NCI-H2029 treated with DMSO at 0.1 percent for 48 hours (cell line): ENCODE measurements at regions not wholly inside any gene's neighbourhood (a gene's known extent, or its start where the extent isn't known, plus 50 kb on each side); places are given as distances from the start of the nearest gene placed in this dataset.

ENCODE experiments used
- DNase-seq: peaks from one replicate; lab custom pipeline; 2025; lab: John Stamatoyannopoulos, UW

DNA sequence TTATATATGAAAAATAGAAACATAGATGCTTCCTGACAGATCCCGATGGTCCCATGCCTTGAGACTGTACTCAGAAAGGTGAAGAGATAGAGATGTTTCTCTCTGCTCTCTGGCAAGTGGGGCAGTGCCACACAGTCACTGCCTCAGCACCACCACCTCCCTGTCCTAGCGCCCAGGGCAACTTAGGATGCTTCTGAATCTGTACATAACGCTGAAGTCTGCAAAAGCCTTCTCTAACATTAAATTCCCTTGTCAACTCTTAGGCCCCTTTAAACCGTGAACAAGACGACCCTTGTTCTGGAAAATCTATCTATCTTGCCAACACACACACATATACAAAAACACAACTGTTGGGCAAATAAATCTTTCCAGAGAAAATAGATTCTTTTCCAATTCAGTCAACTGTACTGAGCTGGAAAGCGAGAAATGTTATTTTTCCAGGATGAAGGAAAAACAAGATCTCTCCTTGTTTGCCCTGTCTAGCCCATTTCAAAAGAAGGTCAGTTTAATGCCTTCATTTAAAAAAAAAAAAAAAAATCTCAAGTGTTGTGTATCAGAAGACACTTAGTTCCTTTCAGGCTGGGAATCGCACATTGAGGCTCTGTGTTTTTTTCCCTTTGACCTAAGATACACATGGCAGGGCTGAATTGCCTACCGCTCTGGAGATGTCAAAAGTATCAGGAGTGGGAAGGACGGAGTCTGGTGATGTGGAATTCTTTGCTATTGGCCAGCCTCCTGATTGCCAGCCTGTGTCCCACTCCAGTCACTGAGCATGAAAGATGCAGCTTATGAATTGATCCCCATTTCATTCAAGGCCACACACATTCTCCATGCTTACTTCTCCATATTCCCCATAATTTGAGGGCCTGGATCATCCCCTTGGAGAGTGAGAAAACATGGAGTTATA is 241.4 kb downstream of the LACC1 start:
- DNase-seq = no peak

DNA sequence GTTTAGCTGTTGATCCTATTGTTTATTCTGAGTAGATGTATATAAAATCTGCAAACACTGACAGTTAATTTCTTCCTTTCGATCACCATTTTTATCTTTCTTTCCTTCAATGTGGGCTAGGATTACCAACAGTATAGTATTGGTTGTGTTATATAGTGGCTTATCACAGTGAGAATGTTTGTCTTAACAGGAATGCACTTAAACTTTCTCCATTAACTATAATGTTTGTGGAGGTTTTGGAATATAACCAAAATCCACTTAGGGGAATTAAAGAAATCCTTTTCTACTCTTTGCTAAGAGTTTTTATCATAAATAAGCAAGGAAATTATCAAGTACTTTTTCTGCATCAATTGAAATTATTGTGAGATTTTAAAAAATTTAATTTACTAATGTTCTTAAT is 244.6 kb downstream of the LACC1 start:
- DNase-seq = no peak

DNA sequence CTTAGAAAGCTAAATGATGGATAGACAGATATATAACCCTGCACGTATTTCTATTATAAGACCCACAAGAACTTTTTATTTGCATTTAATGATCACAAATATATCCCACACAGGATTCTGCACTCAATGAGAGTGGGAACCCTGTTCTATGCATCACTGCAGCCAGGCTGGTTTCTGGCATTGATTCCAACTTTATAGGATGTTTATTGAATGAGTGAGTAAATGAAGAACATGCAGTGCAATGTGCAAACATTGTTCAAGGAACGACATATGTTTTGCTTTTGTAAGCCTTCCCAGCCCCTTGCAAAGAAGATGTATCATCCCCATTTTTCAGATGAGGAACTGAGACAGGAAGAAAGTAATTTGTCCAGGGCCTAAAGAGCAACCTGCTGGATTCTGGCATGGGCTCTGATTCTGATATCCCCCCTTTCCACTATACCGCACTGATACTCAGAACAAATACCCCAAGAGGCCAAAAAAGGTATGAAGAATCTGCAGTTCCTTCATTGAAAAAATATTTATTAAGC is 246.3 kb downstream of the LACC1 start:
- DNase-seq = no peak

DNA sequence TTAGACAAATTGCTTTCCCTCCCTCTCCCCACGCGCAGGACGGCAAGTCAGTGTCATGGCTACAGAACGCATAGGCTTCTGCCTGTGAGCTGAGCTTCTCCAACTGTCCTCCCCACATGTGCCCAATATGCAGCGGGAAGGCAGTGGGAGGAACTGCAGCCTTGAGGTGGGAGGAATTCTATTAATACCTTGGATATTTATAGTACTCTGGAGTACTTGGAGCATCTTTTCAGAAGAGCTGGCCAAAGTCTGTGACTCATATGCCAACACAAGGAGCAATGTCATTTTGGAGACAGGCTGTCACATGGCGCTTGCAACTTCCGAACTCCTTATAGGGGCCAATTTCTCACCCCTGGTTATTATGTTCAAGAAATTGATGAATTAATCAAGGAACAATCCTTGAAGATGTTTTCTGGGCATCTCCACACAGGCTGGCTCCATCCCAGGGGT is 245.0 kb upstream of the SERP2 start:
- no peak for DNase-seq

DNA sequence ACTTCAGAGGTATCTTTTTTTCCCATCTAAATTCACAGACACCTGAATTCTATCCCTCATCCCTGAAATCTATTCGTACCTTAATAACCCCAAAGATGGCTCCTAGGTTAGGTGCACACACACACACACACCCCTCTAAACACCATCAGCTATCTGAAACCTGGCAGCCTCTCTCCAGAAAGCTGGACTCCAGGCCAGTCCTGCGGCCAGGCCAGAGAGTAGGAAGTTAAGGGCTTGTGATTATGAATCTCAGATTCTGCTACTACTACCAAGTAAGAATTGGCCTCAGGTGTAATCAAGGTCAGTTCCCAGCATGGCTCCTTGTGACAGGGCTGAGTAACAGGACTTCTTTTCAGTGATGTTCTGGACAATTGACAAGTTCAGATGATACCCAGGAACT is 244.2 kb upstream of the SERP2 start:
- DNase-seq = no peak

DNA sequence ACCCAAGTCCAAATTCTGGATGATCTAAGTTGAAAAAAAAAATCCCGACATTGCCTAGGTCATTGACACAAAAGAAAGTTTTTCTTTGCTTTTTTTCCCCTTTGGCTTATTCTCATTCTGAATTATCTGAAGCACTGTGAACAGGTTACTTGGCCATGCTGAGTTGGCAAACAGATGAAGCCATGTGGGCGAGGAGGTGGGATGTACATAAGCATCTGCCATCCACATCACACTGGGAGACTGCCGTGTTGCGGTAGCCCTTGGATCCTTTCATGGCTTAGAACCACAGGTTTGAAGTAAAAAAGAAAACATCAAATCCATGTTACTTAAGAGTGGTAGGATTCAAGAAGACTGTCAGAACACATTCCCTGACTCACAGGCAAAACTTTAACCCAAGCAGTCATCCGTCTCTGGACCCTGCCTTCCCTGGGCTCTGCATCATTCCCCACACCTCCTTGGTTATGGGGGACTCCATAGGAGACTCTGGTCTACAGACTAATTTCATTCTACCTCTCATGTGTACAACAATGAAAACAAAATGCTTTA is 242.5 kb upstream of the SERP2 start:
- DNase-seq = no peak

DNA sequence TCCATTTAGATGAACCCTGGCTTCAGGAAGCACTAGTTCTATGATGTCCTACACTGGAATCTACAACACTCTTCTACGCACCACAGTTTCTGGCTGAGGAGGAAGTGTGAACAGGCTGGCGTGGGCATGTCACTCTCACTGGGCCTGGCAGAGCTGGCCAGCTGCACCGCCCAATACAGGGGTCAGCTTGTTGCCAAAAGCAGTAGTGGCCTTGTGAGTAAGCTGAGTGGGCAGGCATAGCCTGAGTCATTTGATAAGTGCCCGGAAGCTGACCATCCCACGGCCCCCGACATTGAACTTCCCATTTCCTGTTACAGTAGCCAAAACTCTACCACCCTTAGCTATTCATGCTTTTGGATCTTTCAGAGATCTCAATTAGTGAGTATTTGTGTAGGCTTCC is 240.9 kb upstream of the SERP2 start:
- no peak for DNase-seq

DNA sequence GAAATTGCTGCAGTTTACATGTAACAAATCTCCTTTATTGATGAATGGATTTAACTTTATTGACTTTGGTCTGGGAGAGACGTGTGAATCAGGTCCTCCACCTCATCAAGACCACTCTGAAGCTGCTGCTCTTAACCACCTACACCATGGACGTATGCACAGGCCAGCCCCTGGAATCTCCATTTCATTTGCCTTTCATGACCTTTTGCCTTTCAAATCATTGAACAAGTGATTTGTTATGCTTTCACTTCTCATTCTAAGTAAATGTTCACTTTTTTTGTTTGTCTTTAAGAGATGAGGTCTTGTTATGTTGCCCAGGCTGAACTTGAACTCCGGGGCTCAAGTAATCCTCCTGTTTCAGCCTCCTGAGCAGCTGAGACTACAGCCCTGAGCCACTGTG is 240.0 kb upstream of the SERP2 start:
- no peak for DNase-seq

DNA sequence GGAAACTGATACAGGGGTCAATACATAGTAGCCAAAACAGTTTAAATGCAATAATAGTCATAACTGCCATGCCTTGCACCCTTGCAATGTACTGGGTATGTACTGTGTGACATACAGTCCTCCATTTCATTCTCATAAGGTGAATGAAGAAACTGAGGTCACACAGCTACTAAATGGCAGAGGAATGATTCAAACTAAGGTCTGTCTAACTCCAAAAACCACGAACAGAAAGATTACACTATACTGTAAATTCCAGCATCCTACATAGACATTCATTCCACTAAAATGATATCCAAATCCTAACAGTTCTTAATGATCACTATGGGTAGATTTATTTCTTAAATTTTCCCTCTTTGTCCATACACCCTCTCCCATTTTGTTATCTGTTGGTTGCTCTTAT is 238.1 kb upstream of the SERP2 start:
- DNase-seq = no peak

DNA sequence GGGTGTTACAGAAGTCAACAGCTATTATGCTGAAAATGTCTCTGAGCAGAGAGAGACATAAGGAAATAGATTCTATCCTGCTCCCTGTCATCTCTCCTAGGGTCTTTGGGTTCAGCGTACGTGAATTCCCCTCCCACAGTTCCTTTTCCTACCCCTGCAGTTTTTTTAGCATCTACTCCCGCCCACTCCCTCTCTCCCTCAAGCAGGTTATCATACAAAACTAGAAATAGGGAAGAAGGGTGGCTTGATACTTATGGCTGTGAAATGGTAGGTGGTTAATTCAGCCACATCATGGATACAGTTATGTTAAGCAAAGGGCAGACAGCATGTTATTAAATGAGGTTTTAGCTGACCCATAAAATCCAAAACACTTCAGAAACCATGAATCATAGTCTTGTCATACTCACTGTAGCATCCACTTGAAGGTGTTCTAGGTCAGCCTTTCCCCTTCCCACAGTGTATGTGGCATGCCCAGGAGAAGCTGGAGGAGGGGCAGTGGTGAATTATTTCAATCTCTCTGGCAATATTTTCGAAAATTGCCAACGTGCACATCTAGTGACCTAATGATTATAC is 236.8 kb upstream of the SERP2 start:
- DNase-seq = no peak

DNA sequence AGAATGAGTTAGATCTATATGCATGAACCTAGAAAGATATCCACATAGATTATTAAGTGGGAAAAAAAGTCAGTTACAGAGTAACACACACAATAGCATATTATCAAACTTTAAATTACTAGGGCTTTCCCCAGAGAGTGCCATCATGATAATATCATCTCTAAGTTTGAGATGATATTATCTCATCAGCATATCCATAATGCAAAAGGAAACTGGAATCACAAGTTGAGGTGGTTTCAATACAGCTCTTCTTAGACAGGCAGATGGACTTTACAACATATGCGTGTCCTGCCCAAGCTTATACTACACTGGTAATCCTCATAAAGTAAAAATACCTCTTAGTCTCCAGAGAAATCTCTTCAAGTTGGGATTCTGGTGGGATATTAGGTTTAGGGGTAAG is 236.2 kb upstream of the SERP2 start:
- no peak for DNase-seq

DNA sequence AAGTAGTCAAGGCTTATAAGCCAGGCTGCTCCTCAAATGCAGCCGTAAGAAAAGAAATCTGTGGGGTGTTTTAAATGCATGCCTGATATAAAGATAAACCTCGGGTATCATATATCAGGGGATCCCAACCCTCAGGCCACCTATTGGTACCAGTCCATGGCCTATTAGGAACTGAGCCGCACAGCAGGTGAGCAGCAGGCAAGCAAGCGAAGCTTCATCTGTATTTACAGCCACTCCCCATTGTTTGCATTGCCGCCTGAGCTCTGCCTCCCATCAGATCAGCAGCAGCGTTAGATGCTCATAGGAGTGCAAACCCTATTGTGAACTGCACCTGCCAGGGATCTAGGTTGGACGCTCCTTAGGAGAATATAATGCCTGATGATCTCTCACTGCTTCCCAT is 233.5 kb upstream of the SERP2 start:
- peak; percentile 28 for DNase-seq

DNA sequence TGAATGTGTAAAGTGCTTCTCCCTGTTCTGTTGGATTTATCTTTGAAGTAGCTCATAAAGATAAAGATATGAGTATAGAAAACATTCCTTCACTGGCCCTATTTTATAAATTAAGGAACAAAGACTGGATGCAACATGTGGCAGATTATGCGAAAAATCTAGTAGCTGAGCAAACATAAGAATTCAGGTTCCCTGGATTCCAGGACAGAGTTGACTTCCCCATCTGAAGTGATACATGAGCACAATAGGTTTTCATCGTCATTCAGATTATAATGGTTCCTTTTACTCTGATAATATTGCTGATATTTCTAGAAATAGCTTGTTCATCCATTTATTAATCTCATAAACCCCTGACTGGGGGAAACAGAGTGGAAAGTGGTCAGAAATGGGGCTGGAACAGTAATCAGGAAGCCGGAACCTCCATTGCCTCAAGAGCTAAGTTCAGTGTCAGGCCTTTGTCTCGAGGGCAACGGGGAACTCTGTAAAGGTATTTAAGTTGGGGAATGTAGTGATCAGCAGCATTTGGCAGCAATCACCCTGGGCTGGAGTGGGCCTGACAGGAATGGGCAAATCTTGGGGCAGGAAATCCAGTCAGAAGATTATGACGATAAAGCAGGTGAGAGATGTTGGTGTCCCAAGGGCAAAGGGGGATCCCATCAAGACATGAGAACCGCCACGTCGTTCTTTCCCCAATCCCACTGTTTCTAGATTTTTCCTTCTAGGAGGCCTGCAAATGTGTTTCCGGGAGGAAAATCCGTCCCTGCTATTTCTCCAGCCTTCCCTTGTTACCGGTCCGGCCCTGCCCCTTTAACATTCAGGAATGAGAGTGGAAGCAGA is 232.5 kb upstream of the SERP2 start:
- DNase-seq = no peak

DNA sequence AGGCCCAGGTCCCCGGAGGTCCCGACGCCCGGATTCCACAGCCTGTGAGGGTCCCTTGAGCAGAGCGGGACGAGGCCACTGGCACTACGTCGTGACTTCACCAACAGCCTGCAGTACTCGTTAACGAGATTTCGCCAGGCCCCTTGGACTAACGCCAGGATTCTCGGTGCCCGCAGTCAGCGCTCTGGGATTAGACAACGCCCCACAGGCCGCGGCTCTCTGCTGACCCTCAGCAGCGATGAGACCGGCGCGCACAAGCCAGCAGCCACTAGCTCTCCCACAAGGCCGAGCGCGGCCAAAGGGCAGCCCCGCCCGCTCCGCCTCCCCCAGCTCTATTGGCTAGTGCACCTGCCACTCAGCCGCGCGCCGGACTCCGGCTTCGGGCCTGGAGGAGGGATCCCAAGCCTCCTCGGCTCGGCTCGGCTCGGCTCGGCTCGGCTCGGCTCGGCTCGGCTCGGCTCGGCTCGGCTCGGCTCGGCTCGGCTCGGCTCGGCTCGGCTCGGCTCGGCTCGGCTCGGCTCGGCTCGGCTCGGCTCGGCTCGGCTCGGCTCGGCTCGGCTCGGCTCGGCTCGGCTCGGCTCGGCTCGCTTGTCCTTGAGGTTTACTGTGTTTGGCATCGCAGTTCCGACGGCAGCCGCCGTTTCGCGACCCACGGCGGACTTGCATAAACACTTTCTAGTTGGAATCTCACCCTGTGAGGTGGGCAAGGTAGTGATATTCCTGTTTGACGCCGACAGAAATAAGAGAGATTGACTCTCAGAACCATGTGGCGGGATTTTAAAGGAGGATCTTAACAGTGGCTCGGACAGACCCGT is 231.7 kb upstream of the SERP2 start:
- DNase-seq = peak; percentile 38

DNA sequence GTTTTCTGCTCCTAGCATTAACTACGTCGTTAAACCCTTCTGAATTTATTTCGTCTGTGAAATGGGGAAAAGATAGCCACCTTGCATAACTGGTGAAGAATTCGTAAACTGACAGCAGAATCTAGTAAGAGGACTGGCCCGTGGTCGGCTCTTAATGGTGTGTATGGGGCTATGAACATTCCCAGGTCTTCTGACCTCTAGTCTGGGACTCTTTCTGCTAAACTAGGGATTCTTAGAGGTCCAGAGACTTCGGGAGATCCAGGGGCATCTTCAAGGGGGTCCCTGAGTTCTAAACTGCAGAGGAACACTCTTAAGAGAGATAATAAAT is 231.1 kb upstream of the SERP2 start:
- DNase-seq = no peak

DNA sequence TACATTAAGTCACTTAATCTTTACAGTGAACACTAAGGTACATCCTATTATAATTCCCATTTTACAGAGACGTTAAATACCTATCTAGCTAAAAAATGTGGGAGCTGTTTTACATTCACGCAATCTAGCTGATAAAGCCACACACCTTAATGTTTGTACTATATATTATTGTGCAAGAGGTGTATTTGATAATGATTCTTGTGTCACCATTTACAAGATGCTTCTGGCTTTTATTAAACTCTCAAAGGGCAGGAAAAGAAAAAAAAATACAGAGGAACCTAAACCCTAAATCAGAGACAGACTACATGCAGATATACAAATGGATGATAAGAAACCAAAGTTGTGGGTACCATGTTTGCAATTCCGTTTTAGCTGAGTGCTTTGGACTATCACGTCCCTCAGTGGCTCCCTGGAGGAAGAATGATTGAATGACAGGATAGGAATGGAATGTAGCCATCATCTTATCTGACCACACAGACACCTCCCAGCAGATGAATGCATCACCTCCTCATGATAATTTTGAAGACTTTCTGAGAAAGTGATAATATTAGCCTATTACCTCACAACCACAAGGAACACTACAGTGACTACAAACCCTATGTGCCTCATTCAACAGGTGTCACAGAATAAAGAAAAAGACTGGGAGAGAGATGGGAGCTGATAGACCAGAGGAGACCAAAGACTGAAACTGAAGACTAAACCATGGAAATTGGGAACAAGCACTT is 230.5 kb upstream of the SERP2 start:
- no peak for DNase-seq

DNA sequence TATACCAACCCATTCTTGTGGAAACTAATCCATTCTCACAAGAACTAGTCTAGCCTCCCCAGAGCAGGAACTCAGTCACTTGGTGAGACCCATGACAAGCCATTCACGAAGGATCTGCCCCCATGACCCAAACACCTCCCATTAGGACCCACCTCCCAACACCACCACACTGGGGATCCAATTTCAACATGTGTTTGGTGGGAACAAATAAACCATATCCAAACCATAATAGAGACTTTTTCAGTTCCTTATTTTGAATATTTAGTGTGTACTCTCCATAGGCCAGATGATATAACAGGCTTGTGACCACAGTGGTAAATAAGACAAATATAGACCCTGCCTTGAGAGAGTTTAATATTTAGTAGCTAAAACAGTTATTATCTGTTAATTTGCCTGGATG is 227.5 kb upstream of the SERP2 start:
- DNase-seq = no peak

DNA sequence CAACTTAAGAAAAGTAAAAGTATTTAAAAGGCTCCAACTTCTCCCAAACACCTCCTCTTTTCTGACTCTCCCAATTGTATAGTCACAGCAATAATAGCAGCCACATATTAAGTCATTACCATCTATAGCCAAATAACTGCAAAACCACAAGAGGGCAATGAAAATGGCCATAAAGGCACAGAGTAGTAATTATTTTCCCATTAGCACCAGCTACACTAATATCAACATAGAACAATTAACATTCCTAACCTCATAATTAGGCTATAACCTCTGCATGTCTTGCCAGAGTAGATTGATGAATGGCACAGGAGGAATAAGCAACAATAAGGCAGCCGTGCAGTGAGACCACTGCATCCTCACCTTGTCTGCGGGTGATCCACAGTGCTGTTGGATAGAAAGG is 226.4 kb upstream of the SERP2 start:
- DNase-seq = no peak

DNA sequence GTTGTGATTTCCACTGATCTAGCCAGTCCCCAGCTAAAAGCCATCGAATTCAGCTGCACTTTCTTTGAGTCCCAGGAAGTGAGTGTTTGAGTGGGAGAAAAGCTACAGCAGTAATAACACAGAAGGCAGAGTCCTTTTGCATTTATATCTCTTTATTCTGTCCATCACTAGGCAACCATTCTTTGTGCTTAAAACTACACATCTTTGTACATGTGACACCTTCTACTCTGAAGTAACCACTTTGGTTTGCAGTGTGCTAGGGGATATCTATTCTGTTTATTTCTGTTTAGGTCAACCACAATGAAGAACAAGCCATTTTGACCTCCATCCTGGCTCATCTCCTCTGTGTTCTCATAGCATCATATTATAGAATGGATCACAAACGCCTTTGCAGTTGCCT is 226.0 kb upstream of the SERP2 start:
- DNase-seq = no peak

DNA sequence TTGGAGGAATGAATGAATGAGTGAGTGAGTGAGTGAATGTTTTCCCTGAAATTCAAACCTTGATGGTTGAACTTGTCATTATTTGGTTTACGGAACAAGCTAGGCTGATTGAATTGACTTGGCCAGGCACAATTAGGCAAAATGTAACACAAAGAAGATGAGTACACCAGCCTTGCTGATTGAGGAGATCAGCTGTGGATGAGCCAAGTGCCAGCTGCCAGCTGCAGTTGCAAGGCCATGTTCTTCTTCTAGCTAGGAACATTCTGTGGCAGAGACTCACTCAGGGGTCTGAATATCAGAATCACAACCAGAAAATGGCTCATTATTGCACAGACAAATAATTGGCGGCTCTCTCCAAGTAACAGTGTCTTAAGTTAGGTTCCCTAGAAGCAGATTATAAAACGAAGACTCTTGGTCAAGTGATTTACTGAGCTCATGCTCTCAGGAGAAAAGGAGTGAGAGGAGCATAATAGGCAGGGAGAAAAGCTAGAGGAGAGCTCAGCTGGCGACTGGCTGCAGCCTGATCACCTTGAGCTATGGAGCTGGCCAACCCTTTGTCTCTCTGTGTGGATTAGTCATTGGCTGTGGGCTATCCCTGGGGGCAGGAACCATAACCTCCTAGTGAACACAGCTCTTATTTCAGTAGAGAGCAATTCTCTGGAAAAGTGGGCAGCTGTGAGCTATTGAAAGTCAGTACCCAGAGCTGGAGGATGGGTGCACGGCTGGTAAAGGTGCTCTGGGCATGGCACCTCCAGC is 225.3 kb upstream of the SERP2 start:
- no peak for DNase-seq
